ENCODE measurements at regions not wholly inside any gene's neighbourhood (a gene's known extent, or its start where the extent isn't known, plus 50 kb on each side); places are given as distances from the start of the nearest gene placed in this dataset.

DNA sequence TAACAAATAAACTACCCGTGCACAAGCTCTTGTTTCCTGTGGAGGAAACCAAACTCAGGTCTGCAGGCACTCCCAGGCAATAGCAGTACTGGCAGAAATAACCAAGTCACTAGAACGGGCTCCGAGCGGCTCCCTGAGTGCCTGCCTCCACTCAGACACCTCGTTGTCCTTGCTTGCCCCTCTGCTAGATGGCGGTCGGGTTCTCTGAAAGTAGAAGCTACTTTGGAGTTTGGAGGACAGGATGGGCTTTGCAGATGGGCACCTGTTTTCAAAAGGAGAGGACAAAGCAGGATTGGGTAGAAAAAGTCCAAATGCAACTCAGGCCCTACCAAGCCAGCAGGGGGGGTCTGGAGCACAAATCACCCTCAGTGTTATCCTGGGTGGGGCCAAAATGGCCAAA lies 136.4 kb downstream of the LRRC30 start:
- H4K20me1 ChIP-seq (ENCODE audit: insufficient read depth): no peaks in the 10 kb centered on the region
- no peaks in the 10 kb centered on the region for H3F3A ChIP-seq (ENCODE audit: insufficient read depth, low read depth)
- no peak overlapping the region for H3K27ac ChIP-seq
- POLR2A ChIA-PET (ENCODE audit: unreplicated experiment): no interaction called here
- H3K79me2 ChIP-seq (ENCODE audit: low read depth): no peaks in the 10 kb centered on the region
- H3K36me3 ChIP-seq (ENCODE audit: low read depth): no peaks in the 10 kb centered on the region
- H3K4me2 ChIP-seq: no peak overlapping the region
- no peaks in the 10 kb centered on the region for H3K9me3 ChIP-seq (ENCODE audit: insufficient read depth, low read depth)
- intact Hi-C loops (cut with micrococcal nuclease; ENCODE audit: unreplicated experiment): loop anchor here (10.0 kb wide), 1 partner anchor 87 kb away; no protein-coding TSS in a partner anchor
- CTCF ChIA-PET: no interaction called here
- no TSS peak for BruUV-seq (replicated peaks)
- no peaks in the 10 kb centered on the region for H3K9me2 ChIP-seq (ENCODE audit: insufficient read depth)
- no peaks in the 10 kb centered on the region for H3K4me1 ChIP-seq (replicated peaks; ENCODE audit: insufficient read depth)
- TF ChIP-seq, protein P1, sequence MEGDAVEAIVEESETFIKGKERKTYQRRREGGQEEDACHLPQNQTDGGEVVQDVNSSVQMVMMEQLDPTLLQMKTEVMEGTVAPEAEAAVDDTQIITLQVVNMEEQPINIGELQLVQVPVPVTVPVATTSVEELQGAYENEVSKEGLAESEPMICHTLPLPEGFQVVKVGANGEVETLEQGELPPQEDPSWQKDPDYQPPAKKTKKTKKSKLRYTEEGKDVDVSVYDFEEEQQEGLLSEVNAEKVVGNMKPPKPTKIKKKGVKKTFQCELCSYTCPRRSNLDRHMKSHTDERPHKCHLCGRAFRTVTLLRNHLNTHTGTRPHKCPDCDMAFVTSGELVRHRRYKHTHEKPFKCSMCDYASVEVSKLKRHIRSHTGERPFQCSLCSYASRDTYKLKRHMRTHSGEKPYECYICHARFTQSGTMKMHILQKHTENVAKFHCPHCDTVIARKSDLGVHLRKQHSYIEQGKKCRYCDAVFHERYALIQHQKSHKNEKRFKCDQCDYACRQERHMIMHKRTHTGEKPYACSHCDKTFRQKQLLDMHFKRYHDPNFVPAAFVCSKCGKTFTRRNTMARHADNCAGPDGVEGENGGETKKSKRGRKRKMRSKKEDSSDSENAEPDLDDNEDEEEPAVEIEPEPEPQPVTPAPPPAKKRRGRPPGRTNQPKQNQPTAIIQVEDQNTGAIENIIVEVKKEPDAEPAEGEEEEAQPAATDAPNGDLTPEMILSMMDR (conservative IDR thresholded peaks at IDR 0.05): no peak
- no peak for TF ChIP-seq EZH2 (IDR thresholded peaks at IDR 0.05; ENCODE audit: low read depth)
- H2AFZ ChIP-seq: no peak overlapping the region
- no peak overlapping the region for H3K4me3 ChIP-seq
- DNase-seq: no peak
- peaks cover 57% of the 10 kb centered on the region for H3K27me3 ChIP-seq (ENCODE audit: insufficient read depth, low read depth)

DNA sequence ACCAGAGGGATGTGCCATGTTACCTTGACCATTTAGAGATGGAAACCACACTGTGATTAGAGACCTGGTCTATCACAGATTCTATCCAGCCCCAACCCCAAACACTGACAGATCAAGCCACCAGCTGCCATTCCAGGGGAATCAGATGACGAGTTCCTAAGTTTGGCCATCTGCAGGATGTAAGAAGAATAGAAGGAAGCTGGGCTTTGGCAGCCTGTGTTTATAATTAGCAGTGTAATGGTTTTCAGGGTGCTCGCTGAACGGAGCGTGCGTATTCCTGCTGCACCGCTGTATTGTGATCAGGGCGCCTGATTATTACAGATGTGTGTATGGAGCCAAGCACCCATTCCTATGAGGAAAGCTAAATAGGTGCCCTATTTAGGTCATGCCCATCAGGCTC lies 138.1 kb downstream of the LRRC30 start:
- H4K20me1 ChIP-seq (ENCODE audit: insufficient read depth): no peaks in the 10 kb centered on the region
- H3K9me3 ChIP-seq (ENCODE audit: insufficient read depth, low read depth): no peaks in the 10 kb centered on the region
- H3K4me3 ChIP-seq: no peak overlapping the region
- POLR2A ChIA-PET (ENCODE audit: unreplicated experiment): no interaction called here
- no TSS peak for BruUV-seq (replicated peaks)
- CTCF ChIA-PET: no interaction called here
- H3K4me1 ChIP-seq (replicated peaks; ENCODE audit: insufficient read depth): no peaks in the 10 kb centered on the region
- intact Hi-C loops (cut with micrococcal nuclease; ENCODE audit: unreplicated experiment): loop anchor here (10.0 kb wide), 1 partner anchor 86 kb away; no protein-coding TSS in a partner anchor
- DNase-seq: no peak
- TF ChIP-seq, protein P1 (conservative IDR thresholded peaks at IDR 0.05): no peak
- TF ChIP-seq EZH2 (IDR thresholded peaks at IDR 0.05; ENCODE audit: low read depth): no peak
- no peak overlapping the region for H3K27ac ChIP-seq
- peaks cover 50% of the 10 kb centered on the region for H3K27me3 ChIP-seq (ENCODE audit: insufficient read depth, low read depth)
- no peak overlapping the region for H3K4me2 ChIP-seq
- H2AFZ ChIP-seq: no peak overlapping the region
- H3K79me2 ChIP-seq (ENCODE audit: low read depth): no peaks in the 10 kb centered on the region
- no peaks in the 10 kb centered on the region for H3F3A ChIP-seq (ENCODE audit: insufficient read depth, low read depth)
- no peaks in the 10 kb centered on the region for H3K36me3 ChIP-seq (ENCODE audit: low read depth)
- H3K9me2 ChIP-seq (ENCODE audit: insufficient read depth): no peaks in the 10 kb centered on the region

DNA sequence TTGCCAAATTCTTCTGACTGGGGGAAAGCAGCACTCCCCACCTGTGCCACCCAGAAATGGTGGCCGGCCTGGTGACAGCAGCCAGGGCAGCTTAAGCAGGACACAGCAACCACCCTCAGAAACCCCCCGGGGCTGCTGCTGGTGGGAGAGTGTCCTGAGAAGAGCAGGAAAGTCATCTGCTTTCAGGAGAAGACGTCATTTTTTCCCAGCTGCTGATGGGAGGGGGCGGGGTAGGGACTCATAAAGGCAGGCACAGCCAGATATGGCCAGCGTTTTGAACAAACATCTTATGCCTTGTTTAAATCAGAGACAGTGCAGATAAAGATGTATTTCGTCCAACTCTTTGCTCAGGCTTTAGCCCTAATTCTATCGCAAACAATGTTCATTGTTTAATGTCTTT lies 139.5 kb downstream of the LRRC30 start:
- Histone ChIP-seq H3K27ac (no peak overlapping the region), H2AFZ (no peak overlapping the region), H3K4me1 (replicated peaks; ENCODE audit: insufficient read depth) (no peaks in the 10 kb centered on the region), H3K36me3 (ENCODE audit: low read depth) (no peaks in the 10 kb centered on the region), H3K9me3 (ENCODE audit: insufficient read depth, low read depth) (no peaks in the 10 kb centered on the region), H4K20me1 (ENCODE audit: insufficient read depth) (no peaks in the 10 kb centered on the region), H3F3A (ENCODE audit: insufficient read depth, low read depth) (no peaks in the 10 kb centered on the region), H3K4me2 (no peak overlapping the region), H3K79me2 (ENCODE audit: low read depth) (no peaks in the 10 kb centered on the region), H3K27me3 (ENCODE audit: insufficient read depth, low read depth) (peaks cover 57% of the 10 kb centered on the region), H3K9me2 (ENCODE audit: insufficient read depth) (no peaks in the 10 kb centered on the region), H3K4me3 (no peak overlapping the region)
- TF ChIP-seq EZH2 (IDR thresholded peaks at IDR 0.05; ENCODE audit: low read depth): no peak
- TF ChIP-seq, protein P1 (conservative IDR thresholded peaks at IDR 0.05): no peak
- no peak for DNase-seq
- POLR2A ChIA-PET (ENCODE audit: unreplicated experiment): interaction anchor here (0.6 kb wide), 1 partner anchor 1810 kb away, joined by 3 read pairs; no protein-coding TSS in a partner anchor
- CTCF ChIA-PET: no interaction called here
- BruUV-seq (replicated peaks): no TSS peak
- intact Hi-C loops (cut with micrococcal nuclease; ENCODE audit: unreplicated experiment): no loop called here

Data from PC-9 (cell line).